LoVo (cell line): ENCODE measurements at regions not wholly inside any gene's neighbourhood (a gene's known extent, or its start where the extent isn't known, plus 50 kb on each side); places are given as distances from the start of the nearest gene placed in this dataset.
"Not testable (repeated sequence)": the region's sequence is repeated elsewhere in the genome, so short reads cannot be mapped to it uniquely, and the experiment has no call there.

Experiments used
- DNase-seq: peaks from one replicate; pipeline ENCODE4 v3.0.0-alpha.2; 2016; ENCODE audit warnings: low spot score

DNA sequence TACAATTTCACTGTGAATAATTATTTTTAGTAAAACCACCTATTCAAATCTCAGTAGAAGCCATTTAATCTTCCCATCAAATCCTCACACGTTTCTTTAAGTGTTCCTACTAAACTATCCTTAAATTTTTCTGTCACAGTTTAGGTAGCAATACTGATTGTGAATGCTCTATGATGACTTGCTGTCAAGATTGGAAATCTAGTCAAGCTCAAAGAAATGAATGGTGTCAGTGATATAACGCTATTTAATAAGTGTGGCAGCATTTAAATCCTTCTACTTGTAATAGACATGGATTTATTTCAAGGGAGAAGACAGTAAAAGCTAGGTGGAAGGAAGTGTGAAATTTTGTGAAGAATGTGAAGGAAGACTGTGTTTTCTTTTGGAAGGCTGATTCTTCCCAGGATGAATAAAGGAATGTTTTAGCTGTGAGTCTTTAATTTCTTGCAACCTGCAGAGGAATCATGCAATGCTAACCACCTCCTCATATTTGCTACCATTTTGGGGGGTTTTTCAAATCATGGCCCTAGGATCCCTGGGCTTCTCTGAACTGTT lies 936.7 kb upstream of the NEGR1 start:
- DNase-seq: no peak

GRCh38 chr1:73205294-73205973 lies 923.1 kb upstream of the NEGR1 start:
- DNase-seq: no peak

DNA sequence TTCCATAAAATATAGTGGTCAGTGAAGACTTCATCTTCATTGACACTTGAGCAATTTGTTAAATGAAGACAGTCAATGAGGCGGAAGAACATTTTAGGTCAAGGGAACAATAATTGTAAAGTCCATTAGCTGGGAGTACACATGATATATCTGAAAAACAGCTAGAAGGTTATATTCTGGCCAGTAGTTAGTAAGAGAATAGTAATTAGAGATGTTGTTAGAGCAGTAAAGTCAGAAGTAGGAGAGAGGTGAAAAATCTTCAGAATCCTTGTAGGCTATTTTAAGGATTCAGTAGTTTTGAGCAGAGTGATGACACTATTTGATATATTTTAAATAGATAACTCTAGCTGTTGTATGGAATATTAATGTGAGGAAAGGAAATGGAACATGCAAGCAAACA lies 915.6 kb upstream of the NEGR1 start:
- no peak for DNase-seq

DNA sequence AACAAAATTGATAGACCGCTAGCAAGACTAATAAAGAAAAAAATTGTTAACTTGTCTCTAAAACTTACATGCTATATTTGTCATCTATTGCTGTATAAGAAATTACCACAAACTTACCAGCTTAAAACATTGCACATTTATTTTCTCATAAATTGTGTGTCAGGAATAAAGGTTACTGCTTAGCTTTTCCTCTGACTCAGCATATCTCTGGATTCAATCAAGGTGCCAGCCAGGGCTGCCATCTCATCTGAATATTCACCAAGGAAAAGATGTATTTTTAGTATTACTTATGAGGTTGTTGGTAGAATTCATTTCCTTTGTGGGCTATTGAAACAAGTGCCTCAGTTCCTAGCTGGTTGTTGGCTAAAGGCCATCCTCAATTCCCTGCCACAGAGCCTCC lies 912.6 kb upstream of the NEGR1 start:
- DNase-seq: no peak

DNA sequence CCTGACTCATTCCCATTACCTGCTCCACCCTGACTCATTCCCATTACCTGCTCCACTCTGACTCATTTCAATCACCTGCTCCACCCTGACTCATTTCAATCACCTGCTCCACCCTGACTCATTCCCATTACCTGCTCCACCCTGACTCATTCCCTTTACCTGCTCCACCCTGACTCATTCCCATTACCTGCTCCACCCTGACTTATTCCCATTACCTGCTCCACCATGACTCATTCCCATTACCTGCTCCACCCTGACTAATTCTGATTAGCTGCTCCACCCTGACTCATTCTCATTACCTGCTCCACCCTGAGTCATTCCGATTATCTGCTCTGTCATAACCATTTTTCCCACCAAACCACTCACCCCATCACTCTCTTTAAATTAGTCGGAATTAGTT lies 901.2 kb upstream of the NEGR1 start:
- not testable (repeated sequence) for DNase-seq

GRCh38 chr1:73181190-73181540 lies 898.8 kb upstream of the NEGR1 start:
- no peak for DNase-seq

- DNase-seq: no peak
These were observed 898.3 kb upstream of the NEGR1 start for GRCh38 chr1:73180397-73181189.

DNA sequence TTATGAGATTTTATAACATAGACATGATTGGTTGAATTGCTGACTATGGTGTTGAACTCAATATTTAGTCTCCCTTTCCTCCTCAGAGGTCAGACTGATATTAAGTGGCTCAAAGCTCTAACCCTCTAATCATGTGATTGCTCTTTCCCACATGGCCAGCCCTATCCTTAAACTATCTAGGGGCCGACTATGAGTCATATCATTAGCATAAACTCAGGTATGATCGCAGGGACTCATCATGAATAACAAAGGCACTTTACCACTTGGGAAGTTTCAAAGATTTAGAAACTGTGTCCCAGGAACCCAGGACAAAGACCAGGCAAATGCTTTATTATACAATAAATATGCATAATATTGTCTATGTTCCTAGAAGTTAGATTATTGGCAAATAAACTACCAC lies 894.6 kb upstream of the NEGR1 start:
- DNase-seq: no peak

- DNase-seq: no peak
These were observed 884.8 kb upstream of the NEGR1 start for GRCh38 chr1:73167009-73167657.

DNA sequence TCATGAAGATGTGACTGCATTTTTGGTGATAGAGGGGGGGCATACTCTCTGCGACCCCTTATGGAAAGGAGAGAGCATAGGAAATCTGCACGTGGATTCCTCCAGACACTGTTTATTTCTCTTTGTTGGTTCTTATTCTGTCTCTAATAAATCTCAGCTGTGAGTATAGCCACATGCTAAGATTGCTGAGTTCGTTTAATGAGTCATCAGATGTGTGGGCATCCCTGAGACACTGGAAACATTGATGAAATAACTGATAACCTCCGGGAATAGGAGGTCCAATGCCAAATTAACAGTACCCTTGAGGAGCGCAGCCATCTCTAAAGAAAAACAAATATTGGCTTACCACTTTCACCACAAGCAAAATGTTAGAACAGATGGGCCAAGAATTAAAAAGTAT lies 880.2 kb upstream of the NEGR1 start:
- no peak for DNase-seq

DNA sequence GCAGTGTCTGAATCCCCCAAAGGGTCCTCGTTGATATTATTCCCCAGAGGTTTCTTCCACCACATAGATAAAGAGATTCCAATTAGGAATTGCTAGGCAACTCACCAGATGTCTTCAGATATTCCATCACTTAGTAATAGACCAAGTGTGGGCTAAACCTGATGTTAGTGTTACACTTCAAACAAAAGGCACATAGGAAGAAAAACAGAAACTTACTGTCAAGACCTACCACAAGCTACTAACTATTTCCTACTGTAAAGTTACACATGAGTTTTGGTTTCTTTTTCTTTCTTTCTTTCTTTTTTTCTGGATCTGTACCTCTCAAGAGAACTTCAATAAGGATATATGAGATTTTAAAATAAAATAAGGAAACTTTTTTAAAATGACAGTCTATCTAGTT lies 879.1 kb upstream of the NEGR1 start:
- DNase-seq: no peak

- DNase-seq: no peak
These were observed 878.4 kb upstream of the NEGR1 start for GRCh38 chr1:73160759-73161158.

DNA sequence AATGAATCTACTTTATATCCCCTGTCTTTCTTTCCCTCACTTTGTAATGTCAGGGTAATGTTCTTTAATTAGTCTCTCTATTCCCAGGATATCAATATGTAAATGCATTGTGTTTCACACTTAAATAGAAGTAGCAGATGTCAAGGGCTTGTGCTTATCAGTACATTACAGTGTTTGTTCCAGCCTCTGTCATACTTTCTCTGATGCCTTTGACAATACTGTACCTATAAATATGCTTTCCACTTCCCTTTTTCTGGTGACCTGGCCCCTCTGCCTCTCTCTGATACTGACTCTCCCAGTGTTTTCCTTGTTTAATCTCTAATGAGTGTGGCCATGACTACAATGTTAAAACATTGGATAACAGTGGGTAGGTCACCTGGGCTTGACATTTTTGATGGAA lies 862.0 kb upstream of the NEGR1 start:
- DNase-seq: no peak

DNA sequence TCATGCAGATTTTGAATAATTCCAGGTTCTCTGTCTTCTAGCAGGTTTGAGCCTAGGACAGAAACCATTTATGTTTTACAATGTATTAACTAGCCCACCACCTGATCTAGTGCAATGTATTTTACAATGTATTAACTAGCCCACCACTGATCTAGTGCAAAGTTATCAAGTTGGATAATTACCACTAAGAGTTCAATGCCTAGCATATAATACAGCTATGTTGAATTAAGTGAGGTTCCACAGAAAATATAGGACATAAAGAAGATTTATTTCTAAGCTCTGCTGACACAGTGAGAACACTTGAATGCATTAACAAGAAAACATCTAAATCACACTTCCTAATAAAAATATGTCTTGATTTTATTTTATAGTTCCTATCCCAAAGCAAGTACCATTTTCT lies 854.6 kb upstream of the NEGR1 start:
- no peak for DNase-seq

GRCh38 chr1:73106931-73107330 lies 824.6 kb upstream of the NEGR1 start:
- DNase-seq: no peak

GRCh38 chr1:73105755-73106154 lies 823.4 kb upstream of the NEGR1 start:
- DNase-seq: no peak

GRCh38 chr1:73104749-73105148 lies 822.4 kb upstream of the NEGR1 start:
- DNase-seq: no peak

DNA sequence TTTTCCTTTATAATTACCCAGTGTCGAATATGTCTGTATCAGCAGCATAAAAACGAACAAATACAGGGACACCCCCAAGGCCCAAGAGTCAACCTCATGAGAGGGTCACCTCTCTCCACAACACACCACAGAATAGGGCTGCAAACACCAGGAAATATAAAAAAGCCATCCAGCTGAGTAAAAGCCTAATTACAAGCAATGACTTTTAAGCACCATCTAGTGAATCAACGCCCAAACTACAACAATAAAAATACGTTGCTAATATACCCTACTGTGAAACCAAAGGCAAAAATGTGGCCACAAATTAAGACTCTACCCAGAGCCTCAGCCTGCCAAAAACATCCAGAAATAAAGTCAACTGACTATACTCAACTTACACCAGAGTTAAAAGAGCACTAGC lies 817.9 kb upstream of the NEGR1 start:
- no peak for DNase-seq

GRCh38 chr1:73097917-73098316 lies 815.6 kb upstream of the NEGR1 start:
- DNase-seq: no peak

- no peak for DNase-seq
These were observed 814.5 kb upstream of the NEGR1 start for GRCh38 chr1:73096841-73097240.

DNA sequence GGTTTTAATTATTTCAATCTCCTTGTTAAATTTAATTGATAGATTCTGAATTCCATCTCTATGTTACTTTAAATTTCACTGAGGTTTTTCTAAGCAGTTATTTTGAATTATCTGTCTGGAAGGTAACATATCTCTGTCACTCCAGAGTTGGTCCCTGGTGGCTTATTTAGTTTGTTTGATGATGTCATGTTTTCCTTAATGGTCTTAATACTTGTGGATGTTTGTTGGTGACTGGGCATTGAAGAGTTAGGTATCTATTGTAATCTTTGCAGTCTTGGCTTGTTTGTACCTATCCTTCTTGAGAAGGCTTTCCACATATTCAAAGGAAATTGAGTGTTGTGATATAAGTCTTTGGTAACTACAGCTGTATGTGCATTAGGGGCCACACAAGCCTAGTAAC lies 810.0 kb upstream of the NEGR1 start:
- no peak for DNase-seq

DNA sequence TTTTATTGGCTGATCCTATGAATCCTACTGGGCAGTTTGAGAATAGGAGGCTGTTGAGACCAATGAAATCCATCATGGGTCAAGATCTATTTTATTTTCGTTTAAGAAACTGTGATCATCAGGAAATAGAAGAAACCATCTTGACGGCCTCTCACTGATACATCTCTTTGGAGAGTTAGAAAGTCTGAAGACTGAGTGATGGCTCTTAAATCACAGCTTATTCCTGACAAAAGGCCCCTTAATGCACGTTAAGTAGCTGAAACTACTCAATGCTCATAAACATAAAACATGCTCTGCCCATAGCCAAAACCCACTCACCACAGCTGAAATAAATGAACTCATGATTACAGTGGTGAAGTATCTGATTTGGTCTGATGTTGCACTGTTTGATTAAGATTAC lies 784.5 kb upstream of the NEGR1 start:
- no peak for DNase-seq
